A673 (cell line): ENCODE measurements at regions not wholly inside any gene's neighbourhood (a gene's known extent, or its start where the extent isn't known, plus 50 kb on each side); places are given as distances from the start of the nearest gene placed in this dataset.

ENCODE experiments used
- CTCF ChIP-seq: fragments of 300-800, 200-600 bp; sonication (generic); conservative IDR thresholded peaks from 2 replicates; pipeline ENCODE4 v1.5.1; 2017; ENCODE audit warnings: low read depth, mild to moderate bottlenecking, antibody characterized with exemption, low read length, moderate library complexity, mixed read lengths
- EZH2 ChIP-seq: fragments of 200-600 bp; sonication (generic); IDR thresholded peaks from 2 replicates; pipeline ENCODE4 v1.6.1; 2017; ENCODE audit warnings: borderline replicate concordance, low read depth, mild to moderate bottlenecking, mixed read lengths, antibody characterized with exemption, low read length; ENCODE audit not compliant: poor library complexity, severe bottlenecking

DNA sequence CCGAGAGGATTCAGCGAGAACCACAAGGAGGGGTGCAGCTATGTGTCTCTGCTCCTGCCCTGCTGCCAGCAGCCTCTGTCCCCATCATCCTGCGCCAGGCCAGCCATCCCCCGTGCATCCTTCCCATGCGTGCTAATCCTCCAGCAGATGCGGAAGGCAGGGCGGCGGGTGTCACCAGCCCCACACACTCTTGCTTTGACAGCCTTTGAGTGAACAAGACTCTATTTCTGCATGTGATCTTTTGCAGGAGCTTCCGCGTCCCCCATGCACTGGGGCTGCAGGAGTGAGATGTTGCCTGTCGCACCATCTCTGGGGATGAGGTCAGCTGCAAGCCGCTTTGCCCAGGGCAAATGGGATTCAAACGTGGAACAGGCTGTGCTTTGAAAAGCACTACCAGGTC, 58.0 kb upstream of the OLFM1 start:
- TF ChIP-seq CTCF (no peak), EZH2 (no peak)
